Suprapubic skin (tissue), 4 donors: ENCODE measurements at regions not wholly inside any gene's neighbourhood (a gene's known extent, or its start where the extent isn't known, plus 50 kb on each side); places are given as distances from the start of the nearest gene placed in this dataset.

Experiments used
- DNase-seq, 2 donors: peaks; one replicate each; pipeline ENCODE4 v3.0.0-alpha.2; 2019; ENCODE audit warnings: low spot score in 2 of 2
- H3K27ac ChIP-seq: fragments of 200-600 bp; sonication (generic); one replicate; pipeline ENCODE4 v1.5.1; 2019
- H3K27me3 ChIP-seq: fragments of 200-600 bp; sonication (generic); one replicate; pipeline ENCODE4 v1.5.1; 2019
- H3K36me3 ChIP-seq: fragments of 200-600 bp; sonication (generic); one replicate; pipeline ENCODE4 v1.5.1; 2019
- H3K4me1 ChIP-seq: fragments of 200-600 bp; sonication (generic); one replicate; pipeline ENCODE4 v1.5.1; 2019
- H3K4me3 ChIP-seq: fragments of 200-600 bp; sonication (generic); one replicate; pipeline ENCODE4 v1.5.1; 2019; ENCODE audit warnings: mild to moderate bottlenecking
- H3K9me3 ChIP-seq: fragments of 200-600 bp; sonication (generic); one replicate; pipeline ENCODE4 v1.5.1; 2019
- EP300 ChIP-seq: sonication (generic); formaldehyde crosslinking; IDR thresholded peaks from one replicate; pipeline ENCODE4 v1.6.1; 2017; ENCODE audit warnings: antibody characterized with exemption
- POLR2A ChIP-seq, 2 donors: fragments of 450-650 bp; IDR thresholded peaks; one replicate each; pipeline ENCODE4 v1.6.1; 2017; ENCODE audit warnings: antibody characterized with exemption in 2 of 2, mild to moderate bottlenecking in 2 of 2, moderate library complexity in 2 of 2
- POLR2AphosphoS5 ChIP-seq, 3 donors: sonication (generic); formaldehyde crosslinking; IDR thresholded peaks; one replicate each; pipeline ENCODE4 v1.6.1; 2017; ENCODE audit warnings: antibody characterized with exemption in 3 of 3
- WGBS: methylation state at CpG from one replicate; pipeline ENCODE4 v1.1.5; 2018; 5-methylcytosine and 5-hydroxymethylcytosine counted together
- TF ChIP-seq, protein P1 (sequence below), 2 donors: fragments of 200-600 bp in 1 of 2; fragments of 450-650 bp in 1 of 2; sonication (generic) in 1 of 2; IDR thresholded peaks; one replicate each; pipeline ENCODE4 v1.5.1; 2016 to 2019; ENCODE audit warnings: antibody characterized with exemption in 2 of 2, mild to moderate bottlenecking in 1 of 2, moderate library complexity in 1 of 2

GRCh38 chr7:25638590-25639244 is 410.4 kb upstream of the NPVF start:
- Histone ChIP-seq H3K4me1 (no peaks in the 10 kb centered on the region), H3K4me3 (no peak overlapping the region), H3K27me3 (no peaks in the 10 kb centered on the region), H3K36me3 (no peaks in the 10 kb centered on the region), H3K9me3 (no peaks in the 10 kb centered on the region), H3K27ac (no peak overlapping the region)
- TF ChIP-seq EP300: no peak
- no peak for TF ChIP-seq POLR2AphosphoS5 (IDR thresholded peaks at IDR 0.05)
- no peak for TF ChIP-seq POLR2A (IDR thresholded peaks at IDR 0.05)
- no peak for DNase-seq
- 78% methylated on average over 7 of the region's 7 CpGs for WGBS

- H3K27ac ChIP-seq: no peak overlapping the region
- TF ChIP-seq POLR2AphosphoS5 (IDR thresholded peaks at IDR 0.05) (no peak), EP300 (no peak), POLR2A (IDR thresholded peaks at IDR 0.05) (no peak)
- TF ChIP-seq, protein P1, sequence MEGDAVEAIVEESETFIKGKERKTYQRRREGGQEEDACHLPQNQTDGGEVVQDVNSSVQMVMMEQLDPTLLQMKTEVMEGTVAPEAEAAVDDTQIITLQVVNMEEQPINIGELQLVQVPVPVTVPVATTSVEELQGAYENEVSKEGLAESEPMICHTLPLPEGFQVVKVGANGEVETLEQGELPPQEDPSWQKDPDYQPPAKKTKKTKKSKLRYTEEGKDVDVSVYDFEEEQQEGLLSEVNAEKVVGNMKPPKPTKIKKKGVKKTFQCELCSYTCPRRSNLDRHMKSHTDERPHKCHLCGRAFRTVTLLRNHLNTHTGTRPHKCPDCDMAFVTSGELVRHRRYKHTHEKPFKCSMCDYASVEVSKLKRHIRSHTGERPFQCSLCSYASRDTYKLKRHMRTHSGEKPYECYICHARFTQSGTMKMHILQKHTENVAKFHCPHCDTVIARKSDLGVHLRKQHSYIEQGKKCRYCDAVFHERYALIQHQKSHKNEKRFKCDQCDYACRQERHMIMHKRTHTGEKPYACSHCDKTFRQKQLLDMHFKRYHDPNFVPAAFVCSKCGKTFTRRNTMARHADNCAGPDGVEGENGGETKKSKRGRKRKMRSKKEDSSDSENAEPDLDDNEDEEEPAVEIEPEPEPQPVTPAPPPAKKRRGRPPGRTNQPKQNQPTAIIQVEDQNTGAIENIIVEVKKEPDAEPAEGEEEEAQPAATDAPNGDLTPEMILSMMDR (IDR thresholded peaks at IDR 0.05): no peak
- WGBS: 85% methylated on average over 3 of the region's 3 CpGs
- H3K9me3 ChIP-seq: no peaks in the 10 kb centered on the region
- no peaks in the 10 kb centered on the region for H3K36me3 ChIP-seq
- H3K4me1 ChIP-seq: no peaks in the 10 kb centered on the region
- H3K4me3 ChIP-seq: no peak overlapping the region
- no peaks in the 10 kb centered on the region for H3K27me3 ChIP-seq
- DNase-seq: no peak
Measured at GRCh38 chr7:25642849-25643248, 414.6 kb upstream of the NPVF start.

- no peaks in the 10 kb centered on the region for H3K27me3 ChIP-seq
- H3K4me1 ChIP-seq: no peaks in the 10 kb centered on the region
- 94% methylated on average over 5 of the region's 5 CpGs for WGBS
- H3K9me3 ChIP-seq: no peaks in the 10 kb centered on the region
- TF ChIP-seq, protein P1 (IDR thresholded peaks at IDR 0.05): no peak
- no peak for TF ChIP-seq EP300
- no peak for TF ChIP-seq POLR2AphosphoS5 (IDR thresholded peaks at IDR 0.05)
- no peak for TF ChIP-seq POLR2A (IDR thresholded peaks at IDR 0.05)
- DNase-seq: no peak
- no peak overlapping the region for H3K4me3 ChIP-seq
- H3K27ac ChIP-seq: no peak overlapping the region
- no peaks in the 10 kb centered on the region for H3K36me3 ChIP-seq
Measured at GRCh38 chr7:25643286-25643685, 415.0 kb upstream of the NPVF start.

DNA sequence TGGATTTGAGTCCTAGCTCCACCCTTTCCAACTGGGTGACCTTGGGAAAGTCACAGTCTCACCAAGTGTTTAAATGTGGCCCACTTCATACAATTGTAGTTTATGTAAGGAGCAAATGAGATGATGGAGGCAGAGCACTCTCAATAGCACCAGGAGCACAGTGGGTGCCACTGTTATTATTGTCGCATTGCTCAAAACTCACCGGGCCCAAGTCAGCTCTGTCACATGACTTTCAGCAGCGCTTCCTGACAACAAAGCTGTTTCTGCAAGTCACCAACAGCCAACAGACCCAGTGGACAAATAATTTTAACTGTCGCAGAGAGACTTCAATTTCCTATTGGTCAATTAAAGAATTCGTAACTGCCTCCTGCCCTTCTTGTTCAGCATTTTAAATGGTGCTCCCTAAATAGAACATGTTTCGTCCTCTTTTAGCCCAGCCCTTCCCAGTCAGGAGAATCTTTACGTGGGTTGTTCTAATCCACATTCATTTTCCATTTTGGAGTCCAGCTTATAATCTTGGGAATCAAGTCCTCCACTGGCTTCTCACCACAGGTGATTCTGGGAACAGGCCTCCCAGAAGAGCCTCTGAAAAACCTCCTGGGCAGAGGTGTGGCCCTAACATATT is 415.6 kb upstream of the NPVF start:
- H3K4me1 ChIP-seq: no peaks in the 10 kb centered on the region
- WGBS: 81% methylated on average over 7 of the region's 7 CpGs
- no peaks in the 10 kb centered on the region for H3K27me3 ChIP-seq
- TF ChIP-seq, protein P1 (IDR thresholded peaks at IDR 0.05): no peak
- H3K36me3 ChIP-seq: no peaks in the 10 kb centered on the region
- H3K27ac ChIP-seq: no peak overlapping the region
- no peak for DNase-seq
- no peak overlapping the region for H3K4me3 ChIP-seq
- H3K9me3 ChIP-seq: no peaks in the 10 kb centered on the region

DNA sequence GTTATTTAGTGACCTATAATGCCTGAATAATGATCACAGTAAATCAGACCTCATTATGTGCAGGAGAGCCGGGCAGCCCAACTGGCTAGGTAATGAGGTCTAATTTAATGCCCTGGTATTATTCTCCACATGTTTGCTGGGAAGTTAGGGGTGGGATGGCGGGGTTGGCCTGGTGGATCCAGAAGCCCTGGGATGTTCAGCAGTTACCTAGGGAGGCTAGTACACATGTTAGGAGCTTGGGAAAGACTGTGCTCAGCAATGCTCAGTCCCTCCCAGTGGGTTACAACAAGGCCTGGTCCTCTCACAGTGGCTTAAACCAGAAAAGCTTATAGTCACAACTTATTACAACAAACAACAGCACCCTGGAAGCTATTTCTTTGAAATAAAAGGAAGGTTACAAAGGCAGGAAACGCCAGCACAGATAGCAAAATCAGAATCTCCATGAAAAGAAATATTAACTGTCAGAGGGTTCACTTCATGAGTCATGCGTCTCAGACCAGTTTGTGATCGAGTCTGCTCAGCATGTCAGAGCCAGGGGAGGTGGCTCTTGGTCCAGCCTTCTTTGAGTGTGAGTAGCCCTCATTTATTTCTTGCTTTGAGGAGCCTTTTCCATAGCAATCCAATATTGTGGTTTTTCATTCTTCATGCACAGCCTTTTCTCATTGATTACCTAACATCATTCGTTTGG is 418.6 kb upstream of the NPVF start:
- TF ChIP-seq EP300 (no peak), POLR2AphosphoS5 (IDR thresholded peaks at IDR 0.05) (no peak), POLR2A (IDR thresholded peaks at IDR 0.05) (no peak)
- TF ChIP-seq, protein P1 (IDR thresholded peaks at IDR 0.05): no peak
- no peak for DNase-seq
- H3K9me3 ChIP-seq: no peaks in the 10 kb centered on the region
- H3K27me3 ChIP-seq: no peaks in the 10 kb centered on the region
- 85% methylated on average over 6 of the region's 6 CpGs for WGBS
- H3K27ac ChIP-seq: no peak overlapping the region
- no peaks in the 10 kb centered on the region for H3K36me3 ChIP-seq
- H3K4me1 ChIP-seq: no peaks in the 10 kb centered on the region
- H3K4me3 ChIP-seq: no peak overlapping the region
